GM21381 (cell line): ENCODE measurements at regions not wholly inside any gene's neighbourhood (a gene's known extent, or its start where the extent isn't known, plus 50 kb on each side); places are given as distances from the start of the nearest gene placed in this dataset.

ENCODE experiments used
- ATAC-seq: cut with Tn5 transposase; IDR thresholded peaks from one replicate; pipeline ENCODE4 v1.9.1; 2021; ENCODE audit warnings: mild to moderate bottlenecking, moderate library complexity; ENCODE audit not compliant: unreplicated experiment

- ATAC-seq = no peak
These were observed 451.4 kb downstream of the WDR72 start for GRCh38 chr15:53307952-53308624.

GRCh38 chr15:53305554-53305953, 453.9 kb downstream of the WDR72 start:
- no peak for ATAC-seq

GRCh38 chr15:53305101-53305500, 454.4 kb downstream of the WDR72 start:
- ATAC-seq = no peak

- ATAC-seq = no peak
These were observed 461.6 kb downstream of the WDR72 start for GRCh38 chr15:53297828-53298227.

GRCh38 chr15:53296603-53297002, 462.9 kb downstream of the WDR72 start:
- no peak for ATAC-seq

GRCh38 chr15:53295574-53295973, 463.9 kb downstream of the WDR72 start:
- ATAC-seq = no peak

GRCh38 chr15:53288542-53288941, 470.9 kb downstream of the WDR72 start:
- ATAC-seq = no peak

- ATAC-seq = no peak
These were observed 484.5 kb upstream of the ONECUT1 start for GRCh38 chr15:53274630-53275029.

GRCh38 chr15:53272116-53272515, 482.0 kb upstream of the ONECUT1 start:
- no peak for ATAC-seq

GRCh38 chr15:53266176-53266575, 476.0 kb upstream of the ONECUT1 start:
- no peak for ATAC-seq

GRCh38 chr15:53260647-53261046, 470.5 kb upstream of the ONECUT1 start:
- ATAC-seq = no peak

- no peak for ATAC-seq
These were observed 466.3 kb upstream of the ONECUT1 start for GRCh38 chr15:53256457-53256856.

GRCh38 chr15:53256043-53256442, 465.9 kb upstream of the ONECUT1 start:
- no peak for ATAC-seq

- no peak for ATAC-seq
These were observed 461.9 kb upstream of the ONECUT1 start for GRCh38 chr15:53251996-53252395.

- ATAC-seq = no peak
These were observed 461.4 kb upstream of the ONECUT1 start for GRCh38 chr15:53251523-53251922.

- ATAC-seq = no peak
These were observed 457.0 kb upstream of the ONECUT1 start for GRCh38 chr15:53247041-53247708.

GRCh38 chr15:53246404-53246803, 456.3 kb upstream of the ONECUT1 start:
- ATAC-seq = no peak

- ATAC-seq = no peak
These were observed 443.7 kb upstream of the ONECUT1 start for GRCh38 chr15:53233801-53234200.

GRCh38 chr15:53230473-53230872, 440.3 kb upstream of the ONECUT1 start:
- no peak for ATAC-seq

- no peak for ATAC-seq
These were observed 436.4 kb upstream of the ONECUT1 start for GRCh38 chr15:53226559-53226958.

- ATAC-seq = no peak
These were observed 435.6 kb upstream of the ONECUT1 start for GRCh38 chr15:53225781-53226180.

GRCh38 chr15:53224371-53224770, 434.2 kb upstream of the ONECUT1 start:
- no peak for ATAC-seq

GRCh38 chr15:53223815-53224214, 433.7 kb upstream of the ONECUT1 start:
- ATAC-seq = no peak
